Natural killer cell treated with Interleukin-12 subunit alpha and Interleukin-12 subunit beta and Interleukin-15 and Interleukin-18, amount 100 ng/mL, for 72 hours (primary cell): ENCODE measurements at regions not wholly inside any gene's neighbourhood (a gene's known extent, or its start where the extent isn't known, plus 50 kb on each side); places are given as distances from the start of the nearest gene placed in this dataset.

Experiments used
- ATAC-seq, 2 donors: fragments of 150-1000 bp; cut with Tn5 transposase in 1 of 2; sonication (Bioruptor Pico), chemical (Tn5 transposase) in 1 of 2; 2 replicates each; pipeline ENCODE4 v1.10.0; 2021
- DNase-seq: peaks from one replicate; pipeline ENCODE4 v3.0.0; 2022; ENCODE audit warnings: low spot score
- H3K27ac Mint-ChIP-seq, 2 donors: 1 replicate in 1 of 2; 2 replicates in 1 of 2; pipeline ENCODE4 v1.8.0; 2022; ENCODE audit warnings: mixed read lengths in 2 of 2, mild to moderate bottlenecking in 1 of 2, moderate library complexity in 1 of 2
- H3K27me3 Mint-ChIP-seq, 2 donors: 1 replicate in 1 of 2; 2 replicates in 1 of 2; pipeline ENCODE4 v1.8.0; 2022; ENCODE audit warnings: mixed read lengths in 2 of 2
- H3K36me3 Mint-ChIP-seq: one replicate; pipeline ENCODE4 v1.8.0; 2022; ENCODE audit warnings: mixed read lengths
- H3K4me1 Mint-ChIP-seq, 2 donors: 1 replicate in 1 of 2; 2 replicates in 1 of 2; pipeline ENCODE4 v1.8.0; 2022; ENCODE audit warnings: low read depth in 2 of 2, mixed read lengths in 2 of 2, mild to moderate bottlenecking in 1 of 2
- H3K4me3 Mint-ChIP-seq: one replicate; pipeline ENCODE4 v1.8.0; 2022; ENCODE audit warnings: mixed read lengths
- H3K9me3 Mint-ChIP-seq: 2 replicates; pipeline ENCODE4 v1.8.0; 2022; ENCODE audit warnings: mixed read lengths

DNA sequence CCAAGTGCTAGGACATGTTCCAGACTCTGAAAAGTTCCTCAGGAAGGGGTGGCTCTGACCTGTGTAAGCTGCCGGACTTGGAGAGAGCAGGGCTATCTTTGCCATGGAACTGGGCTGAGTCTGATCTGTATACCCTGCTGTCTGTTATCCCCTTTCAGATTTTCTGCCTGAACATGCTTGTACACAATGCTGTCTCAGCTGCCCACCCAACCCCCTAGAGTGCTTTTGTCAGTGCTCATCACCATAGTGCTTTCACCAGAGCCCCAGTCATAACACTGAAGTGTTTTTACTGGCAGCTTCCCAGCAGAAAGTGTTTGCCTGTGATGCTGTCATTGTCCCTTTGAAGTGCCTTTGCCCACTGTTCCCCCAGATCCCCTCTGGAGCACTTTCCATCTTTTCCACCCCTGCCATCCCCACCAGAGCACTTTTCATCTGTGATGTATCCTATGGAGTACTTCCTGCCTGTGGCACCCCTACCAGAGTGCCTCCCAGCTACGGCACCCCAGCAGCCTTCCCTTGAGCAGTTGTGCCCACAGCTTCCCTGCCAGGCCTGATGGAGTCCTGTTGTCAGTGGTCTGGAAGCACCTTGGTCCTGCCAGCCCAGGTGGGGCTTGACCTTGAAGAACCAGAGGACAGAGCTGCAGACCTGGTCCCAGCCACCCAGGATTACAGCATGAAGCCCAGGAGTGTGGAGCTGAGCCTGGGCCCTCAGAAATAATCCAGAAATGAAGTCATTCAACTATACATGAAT, 397.7 kb downstream of the DIPK2A start:
- H3K36me3 Mint-ChIP-seq = peaks cover 22% of the 10 kb centered on the region
- H3K9me3 Mint-ChIP-seq = peaks cover 18% of the 10 kb centered on the region
- no peak for ATAC-seq

DNA sequence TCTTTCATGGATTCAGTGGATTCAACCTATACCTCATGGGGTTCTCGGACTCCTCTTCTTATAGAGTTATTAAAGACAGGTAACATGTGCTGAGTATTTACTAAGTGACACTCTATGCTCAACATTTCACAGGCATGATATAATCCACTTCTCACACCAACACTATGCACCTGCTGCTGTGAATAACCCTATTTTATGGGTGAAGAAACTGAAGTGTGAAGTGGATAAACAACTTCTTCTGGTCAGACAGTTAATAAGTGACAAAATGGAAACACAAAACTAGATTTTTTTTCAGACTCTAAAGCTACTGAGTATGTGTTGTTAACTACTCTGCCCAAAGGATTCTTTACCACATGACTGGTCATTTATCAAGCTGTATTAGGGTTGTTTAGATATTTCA, 403.5 kb downstream of the DIPK2A start:
- peaks cover 11% of the 10 kb centered on the region for H3K9me3 Mint-ChIP-seq
- H3K27ac Mint-ChIP-seq = no peak overlapping the region
- no peaks in the 10 kb centered on the region for H3K27me3 Mint-ChIP-seq
- H3K36me3 Mint-ChIP-seq = peaks cover 5% of the 10 kb centered on the region
- no peak for DNase-seq
- no peak for ATAC-seq
- H3K4me1 Mint-ChIP-seq = no peaks in the 10 kb centered on the region
- no peak overlapping the region for H3K4me3 Mint-ChIP-seq

More for the DNA sequence above, 397.7 kb downstream of the DIPK2A start:
- Mint-ChIP-seq H3K4me1 (no peaks in the 10 kb centered on the region), H3K4me3 (no peak overlapping the region), H3K27ac (no peak overlapping the region), H3K27me3 (no peaks in the 10 kb centered on the region)
- DNase-seq = no peak

DNA sequence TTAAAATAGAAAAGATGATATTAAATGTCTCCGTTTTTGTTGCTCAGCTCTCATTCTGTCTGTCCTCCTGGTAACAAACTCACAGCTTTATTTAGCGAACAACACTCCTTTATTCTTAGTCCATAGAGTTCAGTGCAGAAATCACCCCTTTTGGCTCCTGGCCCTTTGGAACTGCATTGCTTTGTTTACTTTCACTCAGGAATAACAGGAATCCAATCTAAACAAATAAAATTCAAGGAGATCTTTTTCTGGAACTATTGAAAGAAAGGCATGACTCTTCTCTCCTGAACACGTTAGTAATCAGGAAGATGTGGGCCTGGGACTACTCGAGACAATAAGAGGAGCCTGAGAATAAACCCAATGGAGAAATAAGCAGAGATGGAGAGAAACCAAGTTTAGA, 409.2 kb downstream of the DIPK2A start:
- Mint-ChIP-seq H3K4me1 (no peaks in the 10 kb centered on the region), H3K36me3 (no peaks in the 10 kb centered on the region), H3K27me3 (no peaks in the 10 kb centered on the region), H3K4me3 (no peak overlapping the region), H3K9me3 (peaks cover 7% of the 10 kb centered on the region), H3K27ac (no peak overlapping the region)
- DNase-seq (no peak), ATAC-seq (no peak)

DNA sequence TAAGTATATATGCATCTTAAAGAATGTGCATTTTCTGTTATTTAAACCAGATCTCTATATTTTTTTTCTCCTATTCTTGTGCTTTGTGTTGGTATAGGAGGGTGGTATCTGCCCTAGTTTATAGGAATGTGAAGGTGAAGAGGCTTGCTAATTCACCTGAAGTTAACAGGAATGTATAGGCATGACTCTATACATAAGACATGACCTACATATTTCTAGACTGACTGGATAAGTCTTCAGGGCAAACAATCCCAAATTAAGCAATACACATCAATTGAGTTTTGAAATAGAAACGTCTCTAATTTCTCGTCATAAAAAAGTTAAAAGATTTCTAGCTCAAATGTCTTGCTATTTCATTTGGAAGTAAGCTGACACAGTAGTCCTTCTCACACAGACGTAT, 410.0 kb downstream of the DIPK2A start:
- H3K36me3 Mint-ChIP-seq = no peaks in the 10 kb centered on the region

DNA sequence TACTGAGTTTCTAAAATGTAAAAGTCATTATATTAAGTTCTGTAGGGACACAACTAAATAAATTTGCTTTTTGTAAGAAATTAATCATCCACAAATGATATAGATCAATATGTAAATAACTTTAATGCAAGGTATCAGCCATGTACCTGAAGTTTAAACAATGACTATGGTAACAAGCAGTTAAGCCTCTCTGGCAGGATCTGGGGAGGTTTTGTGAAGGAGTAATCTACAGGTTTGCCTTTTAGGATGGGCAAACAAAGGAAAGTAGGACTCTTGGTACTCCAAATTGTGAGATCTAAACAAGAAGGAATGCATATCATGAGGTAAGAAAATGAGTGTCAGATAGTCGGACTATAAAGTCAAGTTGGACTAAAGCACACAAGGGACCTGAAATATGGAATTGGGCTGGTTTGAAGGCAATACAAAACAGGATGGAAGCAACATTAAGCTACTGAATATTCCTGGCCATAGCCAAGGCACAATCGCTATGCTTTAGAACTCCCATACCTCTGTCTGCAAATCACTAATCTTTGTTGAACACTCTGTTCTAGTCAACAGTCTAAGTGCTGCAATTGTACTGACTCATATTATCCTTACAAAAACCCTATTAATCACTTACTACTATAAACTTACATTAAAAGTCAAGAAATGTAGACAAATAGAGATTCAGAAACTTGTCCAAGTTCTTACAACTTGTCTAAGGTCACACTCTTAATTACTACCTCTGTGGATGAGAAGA, 412.8 kb downstream of the DIPK2A start:
- H3K4me1 Mint-ChIP-seq = no peaks in the 10 kb centered on the region
- H3K27me3 Mint-ChIP-seq = no peaks in the 10 kb centered on the region
- H3K36me3 Mint-ChIP-seq = no peaks in the 10 kb centered on the region
- no peak overlapping the region for H3K4me3 Mint-ChIP-seq
- H3K27ac Mint-ChIP-seq = no peak overlapping the region
- no peak for DNase-seq
- H3K9me3 Mint-ChIP-seq = no peaks in the 10 kb centered on the region
- no peak for ATAC-seq

More for the DNA sequence above, 410.0 kb downstream of the DIPK2A start:
- H3K27me3 Mint-ChIP-seq = no peaks in the 10 kb centered on the region
- ATAC-seq (no peak), DNase-seq (no peak)
- H3K9me3 Mint-ChIP-seq = peaks cover 7% of the 10 kb centered on the region
- H3K4me1 Mint-ChIP-seq = no peaks in the 10 kb centered on the region
- no peak overlapping the region for H3K4me3 Mint-ChIP-seq
- H3K27ac Mint-ChIP-seq = no peak overlapping the region

DNA sequence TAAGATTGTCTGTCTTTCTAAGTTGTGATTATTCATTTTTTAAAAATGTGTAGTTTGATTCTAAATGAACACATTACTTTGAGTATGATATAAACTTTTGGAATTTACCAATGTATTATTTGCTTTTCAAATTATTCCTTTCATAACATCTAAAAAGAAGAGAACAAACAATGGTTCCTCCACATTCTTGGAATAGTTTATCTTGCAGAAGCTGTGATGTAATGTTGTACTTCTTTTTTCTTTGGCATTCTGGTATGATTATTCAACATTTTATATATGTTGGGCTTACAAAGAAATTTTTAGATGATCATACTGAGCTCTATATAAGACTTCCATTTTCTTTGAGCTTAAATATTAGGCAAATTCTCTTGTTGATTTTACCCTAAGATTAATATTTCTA, 419.2 kb downstream of the DIPK2A start:
- Mint-ChIP-seq H3K4me3 (no peak overlapping the region), H3K4me1 (no peaks in the 10 kb centered on the region), H3K9me3 (no peaks in the 10 kb centered on the region), H3K27ac (no peak overlapping the region), H3K27me3 (no peaks in the 10 kb centered on the region), H3K36me3 (no peaks in the 10 kb centered on the region)
- DNase-seq (no peak), ATAC-seq (no peak)

DNA sequence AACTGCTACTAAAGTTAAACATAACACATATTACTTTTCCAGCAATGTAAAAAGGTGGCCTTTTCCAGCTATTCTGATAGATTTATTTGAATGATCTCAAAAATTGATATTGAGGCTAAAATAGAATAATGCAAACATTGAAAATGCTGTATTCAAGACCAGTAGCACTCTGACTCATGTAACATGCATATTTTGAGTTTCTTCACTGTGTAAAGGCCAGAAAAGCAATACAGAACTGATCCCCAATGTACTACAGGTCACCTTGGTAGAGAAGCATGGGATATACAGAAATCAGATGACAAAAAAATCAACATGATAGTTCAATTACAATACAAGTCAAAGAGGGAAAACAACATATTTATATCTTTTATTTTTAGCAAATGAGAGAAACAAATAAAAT, 419.6 kb downstream of the DIPK2A start:
- Mint-ChIP-seq H3K4me3 (no peak overlapping the region), H3K27ac (no peak overlapping the region), H3K27me3 (no peaks in the 10 kb centered on the region), H3K36me3 (no peaks in the 10 kb centered on the region), H3K4me1 (no peaks in the 10 kb centered on the region), H3K9me3 (no peaks in the 10 kb centered on the region)
- DNase-seq = no peak
- no peak for ATAC-seq

DNA sequence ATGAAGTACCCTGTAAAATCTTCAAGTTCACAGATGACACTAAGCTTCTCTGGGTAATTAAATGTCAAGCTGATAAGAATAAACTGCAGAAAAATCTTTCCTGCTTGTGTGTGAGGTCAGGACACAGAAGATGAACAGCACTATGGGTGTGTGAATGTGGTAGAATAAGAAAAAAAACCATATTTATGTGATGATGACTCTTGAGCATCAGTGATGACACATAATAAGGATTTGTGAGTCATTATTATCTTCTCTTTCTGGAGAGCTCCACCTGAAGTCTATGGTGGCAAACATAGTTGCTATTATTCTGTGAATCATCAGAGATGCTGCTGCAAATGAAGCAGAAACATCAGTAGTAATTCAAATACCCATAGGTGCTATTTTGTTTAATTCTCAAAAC, 422.4 kb downstream of the DIPK2A start:
- DNase-seq (no peak), ATAC-seq (no peak)
- no peak overlapping the region for H3K4me3 Mint-ChIP-seq
- no peaks in the 10 kb centered on the region for H3K27me3 Mint-ChIP-seq
- H3K4me1 Mint-ChIP-seq = no peaks in the 10 kb centered on the region
- no peak overlapping the region for H3K27ac Mint-ChIP-seq
- no peaks in the 10 kb centered on the region for H3K36me3 Mint-ChIP-seq
- H3K9me3 Mint-ChIP-seq = peaks cover 10% of the 10 kb centered on the region

DNA sequence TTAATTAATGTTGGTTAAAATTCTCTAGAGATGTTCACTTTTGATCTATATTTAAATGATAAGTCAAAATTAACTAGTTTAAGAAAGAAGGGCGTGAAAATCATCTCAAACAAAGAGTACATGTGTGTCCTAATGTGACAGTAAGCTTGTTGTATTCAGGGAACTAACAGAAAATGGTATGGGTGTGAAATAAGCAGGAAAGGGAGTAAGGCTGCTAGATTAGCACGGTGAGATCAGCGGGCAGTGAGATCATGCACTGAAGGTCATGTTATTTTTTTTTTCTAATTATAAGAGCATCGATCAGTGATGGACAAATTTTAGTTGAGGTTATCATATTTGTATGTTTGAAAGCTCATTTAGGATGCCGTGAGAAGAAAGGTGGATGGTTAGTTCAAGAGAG, 430.8 kb downstream of the DIPK2A start:
- peaks cover 10% of the 10 kb centered on the region for H3K36me3 Mint-ChIP-seq

DNA sequence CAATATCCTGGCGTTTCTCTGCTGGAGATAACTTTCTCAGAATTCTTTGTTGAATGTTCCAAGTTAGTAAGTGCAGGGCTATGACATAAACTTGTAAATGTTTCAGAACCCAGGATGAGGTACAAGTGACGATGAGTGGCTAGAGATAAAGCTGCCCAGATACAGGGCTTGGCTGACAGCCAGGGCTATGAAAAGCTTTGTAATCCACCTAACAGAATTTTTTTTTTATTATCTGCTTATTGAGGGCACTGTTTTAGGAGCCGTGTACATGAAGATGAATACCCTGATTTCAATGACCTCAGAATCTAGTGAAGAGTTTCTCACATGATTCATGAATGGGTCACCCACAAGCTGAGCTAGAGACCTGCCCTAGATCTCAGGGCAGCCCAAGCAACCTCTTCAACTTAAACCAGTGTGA, 431.4 kb downstream of the DIPK2A start:
- peaks cover 11% of the 10 kb centered on the region for H3K9me3 Mint-ChIP-seq
- no peak overlapping the region for H3K27ac Mint-ChIP-seq
- H3K4me3 Mint-ChIP-seq = no peak overlapping the region
- H3K4me1 Mint-ChIP-seq = no peaks in the 10 kb centered on the region
- no peaks in the 10 kb centered on the region for H3K27me3 Mint-ChIP-seq
- no peak for ATAC-seq
- peaks cover 10% of the 10 kb centered on the region for H3K36me3 Mint-ChIP-seq
- DNase-seq = no peak

More for the DNA sequence above, 430.8 kb downstream of the DIPK2A start:
- H3K4me3 Mint-ChIP-seq = no peak overlapping the region
- H3K27me3 Mint-ChIP-seq = no peaks in the 10 kb centered on the region
- H3K9me3 Mint-ChIP-seq = peaks cover 12% of the 10 kb centered on the region
- ATAC-seq (no peak), DNase-seq (no peak)
- no peak overlapping the region for H3K27ac Mint-ChIP-seq
- no peaks in the 10 kb centered on the region for H3K4me1 Mint-ChIP-seq

DNA sequence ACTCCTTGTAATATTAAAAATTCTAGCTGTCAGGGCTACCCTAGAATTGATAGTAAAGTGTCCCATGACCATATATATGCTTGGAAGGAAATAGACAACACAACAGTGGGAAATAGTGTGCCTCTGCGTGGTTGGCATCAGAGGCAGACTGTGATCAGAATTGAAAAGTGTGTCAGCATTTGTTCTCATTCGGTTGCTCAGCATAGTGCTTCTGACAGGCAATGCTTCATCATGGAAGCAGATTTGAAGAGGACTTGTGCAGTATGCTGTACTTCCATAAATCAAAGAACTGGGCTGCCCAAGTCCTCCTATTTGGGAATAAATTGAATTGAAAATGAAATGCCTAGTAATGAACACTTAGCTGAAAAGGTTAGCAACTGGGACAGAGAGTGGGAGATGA, 435.7 kb downstream of the DIPK2A start:
- H3K36me3 Mint-ChIP-seq = no peaks in the 10 kb centered on the region
- no peak overlapping the region for H3K4me3 Mint-ChIP-seq
- H3K27me3 Mint-ChIP-seq = no peaks in the 10 kb centered on the region
- DNase-seq (no peak), ATAC-seq (no peak)
- H3K9me3 Mint-ChIP-seq = peaks cover 13% of the 10 kb centered on the region
- H3K27ac Mint-ChIP-seq = no peak overlapping the region
- no peaks in the 10 kb centered on the region for H3K4me1 Mint-ChIP-seq

DNA sequence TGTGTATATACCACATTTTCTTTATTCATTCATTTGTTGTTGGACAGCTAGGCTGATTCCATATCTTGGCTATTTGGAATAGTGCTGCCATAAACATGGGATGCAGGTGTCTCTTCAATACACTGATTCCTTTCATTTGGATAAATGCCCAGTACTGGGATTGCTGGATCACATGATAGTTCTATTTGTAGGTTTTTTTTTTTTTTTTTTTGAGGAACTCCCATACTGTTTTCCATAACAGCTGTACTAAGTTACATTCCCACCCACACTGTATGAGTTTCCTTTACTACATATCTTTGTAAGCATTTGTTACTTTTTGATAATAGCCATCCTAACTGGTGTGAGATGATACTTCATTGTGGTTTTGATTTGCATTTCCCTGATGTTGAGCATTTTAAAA, 437.7 kb downstream of the DIPK2A start:
- DNase-seq = no peak
- H3K27ac Mint-ChIP-seq = no peak overlapping the region
- H3K27me3 Mint-ChIP-seq = no peaks in the 10 kb centered on the region
- H3K9me3 Mint-ChIP-seq = peaks cover 9% of the 10 kb centered on the region
- H3K36me3 Mint-ChIP-seq = no peaks in the 10 kb centered on the region
- no peak for ATAC-seq
- no peaks in the 10 kb centered on the region for H3K4me1 Mint-ChIP-seq
- no peak overlapping the region for H3K4me3 Mint-ChIP-seq

DNA sequence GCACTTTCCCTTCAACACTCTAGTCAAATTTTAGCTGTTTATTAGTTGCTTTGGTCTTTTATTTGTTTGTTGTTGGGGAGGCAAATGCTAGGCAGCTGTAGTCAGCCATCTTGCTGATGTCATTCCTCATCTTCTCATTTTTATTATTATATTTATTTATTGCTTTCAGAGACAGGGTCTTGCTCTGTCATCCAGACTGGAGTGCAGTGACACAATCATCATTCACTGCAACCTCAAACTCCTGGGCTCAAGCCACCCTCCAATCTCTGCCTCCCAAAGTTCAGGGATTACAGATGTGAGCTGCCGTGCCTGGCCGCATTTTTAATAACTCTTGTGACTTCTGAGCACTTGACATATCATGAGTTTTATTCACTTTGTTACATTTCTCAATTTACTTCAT, 441.4 kb downstream of the DIPK2A start:
- no peaks in the 10 kb centered on the region for H3K4me1 Mint-ChIP-seq
- ATAC-seq (no peak), DNase-seq (no peak)
- no peaks in the 10 kb centered on the region for H3K36me3 Mint-ChIP-seq
- peaks cover 0 to 5% of the 10 kb centered on the region in 2 donors for H3K27me3 Mint-ChIP-seq
- no peak overlapping the region for H3K4me3 Mint-ChIP-seq
- H3K27ac Mint-ChIP-seq = no peak overlapping the region
- H3K9me3 Mint-ChIP-seq = peaks cover 14% of the 10 kb centered on the region

DNA sequence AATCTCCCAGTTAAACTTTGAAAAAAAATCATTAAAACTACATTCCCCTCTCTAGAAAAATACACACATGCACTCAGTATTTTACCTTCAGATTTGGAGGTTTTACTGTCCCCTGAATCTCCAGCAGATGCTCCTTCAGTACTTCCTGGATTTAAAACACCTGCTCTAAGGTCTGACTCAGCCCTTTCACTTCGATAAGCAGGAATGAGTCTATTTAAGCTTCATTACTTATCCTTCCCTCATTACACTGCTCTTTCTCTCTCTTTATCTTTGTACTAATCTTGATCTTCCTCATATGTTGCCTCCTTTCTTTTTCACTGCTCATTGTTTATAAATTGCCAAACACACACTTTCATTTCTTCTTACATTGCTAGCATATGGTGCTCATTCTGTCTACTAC, 443.9 kb downstream of the DIPK2A start:
- no peaks in the 10 kb centered on the region for H3K36me3 Mint-ChIP-seq
- H3K27me3 Mint-ChIP-seq = peaks cover 0 to 5% of the 10 kb centered on the region in 2 donors
- peaks cover 11% of the 10 kb centered on the region for H3K9me3 Mint-ChIP-seq
- H3K27ac Mint-ChIP-seq = no peak overlapping the region
- H3K4me1 Mint-ChIP-seq = no peaks in the 10 kb centered on the region
- ATAC-seq (no peak), DNase-seq (no peak)
- H3K4me3 Mint-ChIP-seq = no peak overlapping the region
